GM21360 (cell line): ENCODE measurements at regions not wholly inside any gene's neighbourhood (a gene's known extent, or its start where the extent isn't known, plus 50 kb on each side); places are given as distances from the start of the nearest gene placed in this dataset.
"Not testable (repeated sequence)": the region's sequence is repeated elsewhere in the genome, so short reads cannot be mapped to it uniquely, and the experiment has no call there.

ENCODE experiments used
- ATAC-seq: cut with Tn5 transposase; IDR thresholded peaks from one replicate; pipeline ENCODE4 v1.9.1; 2021; ENCODE audit warnings: mild to moderate bottlenecking, moderate library complexity; ENCODE audit not compliant: unreplicated experiment

GRCh38 chr7:32816409-32816948 is 75.1 kb downstream of the KBTBD2 start:
- not testable (repeated sequence) for ATAC-seq

GRCh38 chr7:32814779-32815178 is 76.8 kb downstream of the KBTBD2 start:
- not testable (repeated sequence) for ATAC-seq

DNA sequence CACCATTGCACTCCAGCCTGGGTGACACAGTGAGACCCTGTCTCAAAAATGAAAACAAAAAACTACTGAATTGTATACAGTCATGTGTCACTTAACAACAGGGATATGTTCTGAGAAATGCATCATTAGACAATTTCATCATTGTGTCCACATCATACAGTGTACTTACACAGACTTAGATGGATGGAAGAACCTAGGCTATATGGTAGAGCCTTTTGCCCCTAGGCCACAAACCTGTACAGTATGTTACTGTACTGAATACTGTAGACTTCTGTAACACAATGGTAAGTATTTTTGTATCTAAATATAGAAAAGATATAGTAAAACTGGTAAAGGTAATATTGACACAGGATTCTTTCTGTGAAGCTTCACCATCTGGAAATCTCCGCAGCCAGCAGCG is 81.7 kb downstream of the KBTBD2 start:
- ATAC-seq, result no peak

DNA sequence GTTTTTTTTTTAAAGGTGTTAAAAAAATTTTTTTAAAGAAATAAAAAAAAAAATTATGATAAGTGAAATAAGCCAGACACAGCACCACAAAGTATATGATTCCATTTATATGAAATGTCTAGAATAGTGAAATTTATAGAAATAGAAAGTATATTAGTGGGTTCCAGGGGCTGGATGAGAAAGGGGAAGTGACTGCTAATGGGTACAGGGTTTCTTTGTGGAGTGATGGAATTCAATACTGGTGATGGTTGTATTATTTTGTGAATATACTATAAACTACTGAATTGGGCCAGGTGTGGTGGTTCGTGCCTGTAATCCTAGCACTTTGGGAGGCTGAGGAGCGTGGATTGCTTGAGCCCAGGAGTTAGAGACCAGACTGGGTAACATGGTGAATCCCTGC is 82.2 kb downstream of the KBTBD2 start:
- no peak for ATAC-seq

GRCh38 chr7:32803406-32804141 is 88.0 kb downstream of the KBTBD2 start:
- ATAC-seq, result no peak

- no peak for ATAC-seq
These were observed 89.2 kb downstream of the KBTBD2 start for GRCh38 chr7:32802305-32802910.

GRCh38 chr7:32793053-32793452 is 98.5 kb downstream of the KBTBD2 start:
- not testable (repeated sequence) for ATAC-seq

- not testable (repeated sequence) for ATAC-seq
These were observed 100.7 kb downstream of the KBTBD2 start for GRCh38 chr7:32790766-32791430.

- ATAC-seq, result not testable (repeated sequence)
These were observed 102.3 kb downstream of the KBTBD2 start for GRCh38 chr7:32789266-32789665.

DNA sequence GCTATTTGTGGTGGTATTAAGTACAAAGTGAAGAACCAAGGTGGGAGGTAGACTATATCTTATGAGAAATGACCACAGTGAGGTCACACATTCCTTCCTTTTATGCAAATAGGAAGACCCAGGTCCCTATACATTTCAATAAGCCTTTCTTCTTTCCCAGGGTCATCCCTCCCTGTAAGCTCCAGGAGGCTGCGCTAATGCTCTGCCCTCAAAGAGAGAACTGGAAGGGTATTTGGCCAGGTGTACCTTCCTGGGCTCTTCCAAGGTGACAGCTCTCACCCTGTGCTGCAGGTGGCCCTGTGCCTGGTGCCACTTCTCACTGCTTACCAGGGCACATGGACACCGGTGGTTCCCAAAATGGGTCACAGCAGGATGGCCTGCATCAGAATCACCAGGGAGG is 103.4 kb downstream of the KBTBD2 start:
- not testable (repeated sequence) for ATAC-seq

GRCh38 chr7:32785365-32785944 is 106.1 kb downstream of the KBTBD2 start:
- not testable (repeated sequence) for ATAC-seq

GRCh38 chr7:32779895-32780294 is 111.7 kb downstream of the KBTBD2 start:
- not testable (repeated sequence) for ATAC-seq

DNA sequence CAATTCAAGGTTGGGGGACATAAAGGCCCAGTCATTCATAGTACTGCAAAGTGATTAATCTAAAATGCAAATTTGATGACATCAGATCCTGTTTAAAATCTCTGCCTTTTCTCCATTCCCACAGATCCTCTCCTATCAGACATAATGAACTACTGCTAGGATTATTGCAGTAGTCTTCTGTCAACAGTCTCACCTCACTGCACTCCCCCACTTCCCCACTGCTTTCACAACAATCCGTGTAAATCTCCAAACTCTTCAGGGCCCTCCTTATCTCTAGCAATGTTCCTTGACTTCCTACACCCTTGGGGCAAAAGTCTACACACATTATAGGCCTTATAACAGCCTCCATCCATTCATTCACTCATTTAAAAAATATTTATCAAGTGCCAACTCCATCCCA is 112.4 kb downstream of the KBTBD2 start:
- ATAC-seq, result no peak

- not testable (repeated sequence) for ATAC-seq
These were observed 114.4 kb downstream of the KBTBD2 start for GRCh38 chr7:32777041-32777666.

GRCh38 chr7:32776318-32776717 is 115.2 kb downstream of the KBTBD2 start:
- ATAC-seq, result not testable (repeated sequence)

DNA sequence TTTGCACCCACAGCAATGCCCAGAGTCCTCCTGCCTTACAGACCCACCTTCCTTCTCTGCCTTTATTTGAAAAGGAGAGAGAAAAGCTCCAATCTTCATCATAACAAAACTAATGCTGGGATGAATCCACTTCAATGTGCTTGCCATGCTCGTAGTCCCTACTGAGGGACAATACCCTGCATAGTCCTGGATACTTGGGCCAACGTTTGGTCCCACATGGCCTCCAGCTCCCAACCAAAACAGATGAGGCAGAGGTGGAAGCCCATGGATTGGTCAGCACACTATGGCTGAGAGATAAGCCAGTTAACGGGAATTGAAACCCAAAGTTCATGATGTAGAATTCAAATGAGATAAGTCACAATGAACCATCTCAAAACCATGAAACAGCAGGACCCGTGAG is 115.8 kb downstream of the KBTBD2 start:
- not testable (repeated sequence) for ATAC-seq

- ATAC-seq, result no peak
These were observed 117.0 kb downstream of the KBTBD2 start for GRCh38 chr7:32774541-32774951.

GRCh38 chr7:32768866-32769510 is 122.6 kb downstream of the KBTBD2 start:
- ATAC-seq, result not testable (repeated sequence)

DNA sequence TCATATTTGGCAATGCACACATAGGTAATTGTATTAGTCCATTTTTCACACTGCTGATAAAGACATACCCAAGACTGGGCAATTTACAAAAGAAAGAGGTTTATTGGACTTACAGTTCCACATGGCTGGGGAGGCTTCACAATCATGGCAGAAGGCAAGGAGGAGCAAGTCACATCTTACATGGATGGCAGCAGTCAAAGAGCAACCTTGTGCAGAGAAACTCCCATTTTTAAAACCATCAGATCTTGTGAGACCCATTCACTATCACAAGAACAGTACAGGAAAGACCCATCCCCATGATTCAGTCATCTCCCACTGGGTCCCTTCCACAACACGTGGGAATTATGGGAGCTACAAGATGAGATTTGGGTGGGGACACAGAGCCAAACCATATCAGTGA is 123.2 kb downstream of the KBTBD2 start:
- ATAC-seq, result not testable (repeated sequence)

GRCh38 chr7:32765649-32766251 is 125.8 kb downstream of the KBTBD2 start:
- not testable (repeated sequence) for ATAC-seq
